ENCODE measurements at regions not wholly inside any gene's neighbourhood (a gene's known extent, or its start where the extent isn't known, plus 50 kb on each side); places are given as distances from the start of the nearest gene placed in this dataset.

DNA sequence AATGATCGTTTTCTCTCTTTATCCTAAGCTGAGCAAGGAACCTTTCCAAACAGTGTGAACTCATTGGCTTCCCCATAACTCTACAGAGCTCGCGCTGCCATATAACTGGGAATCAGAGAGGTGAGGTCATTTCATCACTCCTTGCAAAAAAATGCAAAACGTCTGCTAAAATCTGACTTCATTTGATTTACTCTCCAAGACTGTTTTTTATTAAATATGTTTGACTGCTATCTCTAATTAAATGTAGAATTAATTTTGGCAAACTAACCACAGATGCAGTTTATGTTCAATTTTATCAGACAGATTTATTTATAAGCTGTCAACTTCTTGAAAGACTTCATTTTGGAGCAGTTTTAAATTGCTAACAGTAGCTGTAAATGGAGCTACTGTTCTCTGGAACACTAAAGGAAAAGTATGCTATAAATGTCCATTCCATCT lies 131.6 kb upstream of the SOX5 start:
- no peak for DNase-seq (ENCODE audit: low read depth, low spot score)
- Mint-ChIP-seq H3K9me3 (no peaks in the 10 kb centered on the region), H3K4me1 (peaks cover 75% of the 10 kb centered on the region), H3K4me3 (peak overlapping the region; percentile 76), H3K27me3 (ENCODE audit: low read depth) (no peaks in the 10 kb centered on the region), H3K36me3 (ENCODE audit: low read depth) (peaks cover 4% of the 10 kb centered on the region), H3K27ac (ENCODE audit: unreplicated experiment) (peak overlapping the region; percentile 98)
- TF ChIP-seq, protein P1, sequence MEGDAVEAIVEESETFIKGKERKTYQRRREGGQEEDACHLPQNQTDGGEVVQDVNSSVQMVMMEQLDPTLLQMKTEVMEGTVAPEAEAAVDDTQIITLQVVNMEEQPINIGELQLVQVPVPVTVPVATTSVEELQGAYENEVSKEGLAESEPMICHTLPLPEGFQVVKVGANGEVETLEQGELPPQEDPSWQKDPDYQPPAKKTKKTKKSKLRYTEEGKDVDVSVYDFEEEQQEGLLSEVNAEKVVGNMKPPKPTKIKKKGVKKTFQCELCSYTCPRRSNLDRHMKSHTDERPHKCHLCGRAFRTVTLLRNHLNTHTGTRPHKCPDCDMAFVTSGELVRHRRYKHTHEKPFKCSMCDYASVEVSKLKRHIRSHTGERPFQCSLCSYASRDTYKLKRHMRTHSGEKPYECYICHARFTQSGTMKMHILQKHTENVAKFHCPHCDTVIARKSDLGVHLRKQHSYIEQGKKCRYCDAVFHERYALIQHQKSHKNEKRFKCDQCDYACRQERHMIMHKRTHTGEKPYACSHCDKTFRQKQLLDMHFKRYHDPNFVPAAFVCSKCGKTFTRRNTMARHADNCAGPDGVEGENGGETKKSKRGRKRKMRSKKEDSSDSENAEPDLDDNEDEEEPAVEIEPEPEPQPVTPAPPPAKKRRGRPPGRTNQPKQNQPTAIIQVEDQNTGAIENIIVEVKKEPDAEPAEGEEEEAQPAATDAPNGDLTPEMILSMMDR (conservative IDR thresholded peaks at IDR 0.05), result no peak

DNA sequence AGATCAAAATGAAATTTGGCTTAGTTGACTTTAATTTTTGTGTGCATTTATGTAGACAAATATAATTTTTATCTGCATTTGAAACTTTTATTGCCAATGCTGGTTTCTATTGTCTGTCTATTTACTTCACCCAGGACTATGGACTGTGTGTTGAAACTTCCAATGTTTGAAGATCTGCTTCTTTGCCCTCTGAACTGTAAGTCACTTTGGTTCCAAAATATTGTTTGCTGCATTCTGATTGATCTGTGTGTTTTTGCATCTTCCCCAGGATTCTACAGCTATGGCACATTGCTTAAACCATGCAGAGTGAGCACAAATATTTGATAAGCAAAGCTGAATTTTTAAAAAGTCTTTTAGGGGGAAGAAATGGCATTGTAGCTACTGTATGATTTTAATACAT lies 131.0 kb upstream of the SOX5 start:
- H3K4me1 Mint-ChIP-seq, result peaks cover 75% of the 10 kb centered on the region
- peaks cover 4% of the 10 kb centered on the region for H3K36me3 Mint-ChIP-seq (ENCODE audit: low read depth)
- TF ChIP-seq, protein P1 (conservative IDR thresholded peaks at IDR 0.05), result no peak
- DNase-seq (ENCODE audit: low read depth, low spot score), result no peak
- no peaks in the 10 kb centered on the region for H3K27me3 Mint-ChIP-seq (ENCODE audit: low read depth)
- peak overlapping the region; percentile 98 for H3K27ac Mint-ChIP-seq (ENCODE audit: unreplicated experiment)
- no peaks in the 10 kb centered on the region for H3K9me3 Mint-ChIP-seq
- H3K4me3 Mint-ChIP-seq, result peak overlapping the region; percentile 76

DNA sequence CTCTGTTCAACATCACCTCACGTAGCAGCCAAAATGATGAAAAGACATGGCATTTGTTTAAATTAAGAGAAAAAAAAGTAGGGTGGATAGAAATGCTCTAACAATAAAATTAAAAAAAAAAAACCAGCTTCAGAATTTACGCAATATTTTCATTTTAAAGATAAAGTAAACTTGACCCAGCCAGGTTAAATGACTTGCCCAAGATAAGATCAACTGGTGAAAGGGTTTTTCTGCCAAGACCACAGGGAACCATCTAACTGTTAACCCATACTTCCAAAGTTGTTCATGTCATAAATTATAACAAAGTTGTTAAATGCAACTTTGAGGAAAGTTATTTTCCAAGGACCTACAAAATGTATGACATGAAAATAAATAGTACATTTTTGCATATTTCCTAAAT lies 129.6 kb upstream of the SOX5 start:
- no peaks in the 10 kb centered on the region for H3K9me3 Mint-ChIP-seq
- no peak overlapping the region for H3K27ac Mint-ChIP-seq (ENCODE audit: unreplicated experiment)
- peaks cover 74% of the 10 kb centered on the region for H3K4me1 Mint-ChIP-seq
- no peaks in the 10 kb centered on the region for H3K27me3 Mint-ChIP-seq (ENCODE audit: low read depth)
- no peak for DNase-seq (ENCODE audit: low read depth, low spot score)
- peaks cover 5% of the 10 kb centered on the region for H3K36me3 Mint-ChIP-seq (ENCODE audit: low read depth)
- H3K4me3 Mint-ChIP-seq, result no peak overlapping the region
- TF ChIP-seq, protein P1 (conservative IDR thresholded peaks at IDR 0.05), result no peak

DNA sequence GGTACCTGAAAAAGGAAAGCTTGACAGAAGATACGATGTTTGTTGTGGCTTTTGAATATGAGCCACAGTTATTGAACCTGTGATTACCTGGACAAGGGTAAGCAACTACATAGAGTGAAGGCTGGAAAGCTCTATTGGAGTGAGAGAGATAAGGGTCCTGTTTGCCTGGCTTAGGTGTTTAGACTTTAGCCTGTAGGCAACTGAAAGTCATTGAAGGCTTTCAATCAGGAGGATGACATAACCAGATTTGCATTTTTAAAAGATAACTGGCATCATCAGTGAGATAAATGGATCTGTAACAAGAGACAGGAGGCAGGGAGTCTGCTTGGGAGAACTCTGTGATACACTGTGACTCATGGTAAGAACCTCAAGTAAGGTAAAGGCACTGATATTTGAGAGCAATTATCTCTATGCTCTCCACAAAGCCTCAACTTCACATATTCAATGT lies 128.9 kb upstream of the SOX5 start:
- Mint-ChIP-seq H3K4me3 (no peak overlapping the region), H3K4me1 (peaks cover 71% of the 10 kb centered on the region), H3K27me3 (ENCODE audit: low read depth) (no peaks in the 10 kb centered on the region), H3K9me3 (no peaks in the 10 kb centered on the region), H3K27ac (ENCODE audit: unreplicated experiment) (no peak overlapping the region), H3K36me3 (ENCODE audit: low read depth) (peaks cover 3% of the 10 kb centered on the region)
- TF ChIP-seq, protein P1 (conservative IDR thresholded peaks at IDR 0.05), result no peak
- DNase-seq (ENCODE audit: low read depth, low spot score), result no peak

DNA sequence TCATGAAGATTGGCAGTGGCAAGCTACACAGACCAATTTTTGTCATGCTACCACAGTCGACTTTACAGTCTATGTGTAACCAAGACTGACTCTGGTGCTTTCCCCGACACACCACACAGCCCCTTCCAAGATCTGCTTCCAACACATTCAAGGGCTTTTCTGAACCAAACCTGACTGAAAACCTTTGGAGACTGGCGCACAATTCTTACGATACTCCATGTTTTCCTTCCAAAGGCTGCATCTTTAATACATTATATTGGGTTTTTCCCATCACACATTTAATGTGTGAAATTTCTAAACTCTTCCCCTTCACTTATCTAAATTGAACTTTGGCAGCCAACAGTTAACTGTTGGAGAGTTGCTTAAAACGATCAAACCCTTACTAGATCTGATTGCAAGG lies 127.7 kb upstream of the SOX5 start:
- H3K27me3 Mint-ChIP-seq (ENCODE audit: low read depth), result no peaks in the 10 kb centered on the region
- DNase-seq (ENCODE audit: low read depth, low spot score), result no peak

More for the DNA sequence above, 127.7 kb upstream of the SOX5 start:
- Mint-ChIP-seq H3K36me3 (ENCODE audit: low read depth) (peaks cover 3% of the 10 kb centered on the region), H3K4me1 (peaks cover 68% of the 10 kb centered on the region), H3K27ac (ENCODE audit: unreplicated experiment) (no peak overlapping the region), H3K9me3 (no peaks in the 10 kb centered on the region), H3K4me3 (no peak overlapping the region)
- TF ChIP-seq, protein P1 (conservative IDR thresholded peaks at IDR 0.05), result no peak
